ENCODE measurements at regions not wholly inside any gene's neighbourhood (a gene's known extent, or its start where the extent isn't known, plus 50 kb on each side); places are given as distances from the start of the nearest gene placed in this dataset.

DNA sequence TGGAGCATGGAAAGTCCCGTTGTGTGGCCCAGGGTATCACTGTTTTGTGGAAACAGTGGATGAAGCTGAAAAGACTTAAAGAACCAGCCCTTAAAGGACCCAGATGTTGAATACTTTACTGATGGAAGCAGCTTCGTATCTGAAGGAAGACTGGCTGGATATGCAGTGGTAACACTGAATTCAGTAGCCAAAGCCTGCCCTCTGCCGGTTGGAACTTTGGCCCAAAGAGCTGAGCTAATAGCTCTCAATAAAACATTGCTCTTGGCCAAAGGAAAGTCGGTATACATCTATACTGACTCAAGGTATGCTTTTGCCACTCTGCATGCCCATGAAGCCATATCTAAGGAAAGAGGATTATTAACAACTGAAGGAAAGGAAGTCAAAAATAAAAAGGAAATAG, 885.4 kb downstream of the PDCD6IP start:
- no peak for TF ChIP-seq POLR2A (IDR thresholded peaks at IDR 0.05)
- peak in 3 of 4 experiments; percentile 33 to 35 (median 34) for TF ChIP-seq CTCF (IDR thresholded peaks at IDR 0.05)

Data from sigmoid colon (tissue), 3 donors.